Fibroblast of the aortic adventitia (primary cell): ENCODE measurements at regions not wholly inside any gene's neighbourhood (a gene's known extent, or its start where the extent isn't known, plus 50 kb on each side); places are given as distances from the start of the nearest gene placed in this dataset.

Experiments used
- DNase-seq: peaks from one replicate; pipeline ENCODE4 v3.0.0-alpha.2; 2010; ENCODE audit warnings: low read depth
- H3K4me3 ChIP-seq: 2 replicates; pipeline ENCODE4 v1.5.1; 2011; ENCODE audit warnings: low read depth, mild to moderate bottlenecking, control low read depth, low read length, moderate library complexity
- CTCF ChIP-seq: IDR thresholded peaks from 2 replicates; pipeline ENCODE4 v1.5.1; 2011; ENCODE audit warnings: mild to moderate bottlenecking, low read length, control low read depth, inconsistent platforms; ENCODE audit not compliant: insufficient read depth

GRCh38 chr6:138028893-138029292, 78.3 kb downstream of the PERP start:
- TF ChIP-seq CTCF = no peak
- no peak overlapping the region for H3K4me3 ChIP-seq
- DNase-seq = no peak

GRCh38 chr6:138030872-138031271, 76.3 kb downstream of the PERP start:
- no peak for TF ChIP-seq CTCF
- H3K4me3 ChIP-seq = no peak overlapping the region
- no peak for DNase-seq

- no peak for TF ChIP-seq CTCF
- no peak overlapping the region for H3K4me3 ChIP-seq
- DNase-seq = no peak
Measured at GRCh38 chr6:138031417-138031816, 75.8 kb downstream of the PERP start.

DNA sequence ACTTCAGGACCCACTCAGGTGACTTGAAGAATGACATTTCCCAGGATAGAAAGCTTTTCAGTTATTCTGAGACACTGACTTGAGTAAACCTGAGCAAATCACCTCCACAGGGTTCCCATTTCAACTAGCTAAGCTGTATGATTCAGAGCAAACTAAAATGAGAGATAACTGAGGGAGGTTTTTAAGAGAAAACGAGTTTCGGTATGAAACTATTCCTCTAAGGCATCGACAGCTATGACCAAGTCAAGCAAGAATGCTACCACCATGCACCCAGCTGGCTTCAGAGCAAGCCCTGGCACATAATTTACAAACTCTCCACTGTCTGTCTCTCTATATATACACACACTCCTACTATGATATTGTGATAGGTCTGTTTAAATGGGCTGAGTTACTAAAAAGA, 75.4 kb downstream of the PERP start:
- DNase-seq = no peak
- TF ChIP-seq CTCF = no peak
- no peak overlapping the region for H3K4me3 ChIP-seq

DNA sequence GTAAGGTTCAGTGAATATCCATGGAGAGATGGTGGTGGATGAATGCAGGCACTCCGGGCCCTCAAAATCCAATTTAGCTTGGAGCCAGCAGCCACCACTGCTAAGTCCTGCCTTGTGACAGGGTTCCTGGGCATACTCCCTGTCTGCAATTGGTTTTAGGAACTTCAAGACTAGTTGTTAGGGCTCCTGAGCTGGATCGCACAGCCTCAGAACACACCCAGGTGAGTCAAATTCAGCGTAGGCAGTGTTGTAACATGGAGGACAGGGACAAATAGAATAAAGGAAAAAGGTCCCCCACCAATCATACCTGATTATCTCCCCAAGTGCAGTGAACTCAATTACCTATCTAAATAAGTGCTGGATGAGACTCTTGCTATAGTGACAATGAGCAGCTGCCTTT, 74.6 kb downstream of the PERP start:
- no peak for TF ChIP-seq CTCF
- H3K4me3 ChIP-seq = no peak overlapping the region

GRCh38 chr6:138034229-138034628, 73.0 kb downstream of the PERP start:
- DNase-seq = no peak
- no peak for TF ChIP-seq CTCF
- no peak overlapping the region for H3K4me3 ChIP-seq

More for the DNA sequence above, 74.6 kb downstream of the PERP start:
- no peak for DNase-seq

GRCh38 chr6:138035070-138035469, 72.1 kb downstream of the PERP start:
- no peak overlapping the region for H3K4me3 ChIP-seq
- no peak for DNase-seq
- no peak for TF ChIP-seq CTCF
